Neutrophil (primary cell): ENCODE measurements at regions not wholly inside any gene's neighbourhood (a gene's known extent, or its start where the extent isn't known, plus 50 kb on each side); places are given as distances from the start of the nearest gene placed in this dataset.

Experiments used
- H3K27ac ChIP-seq: fragments of 200-600 bp; sonication (generic); 2 replicates; pipeline ENCODE4 v1.5.1; 2016; ENCODE audit warnings: mild to moderate bottlenecking, moderate library complexity
- H3K27me3 ChIP-seq: fragments of 200-600 bp; sonication (generic); 2 replicates; pipeline ENCODE4 v1.6.0; 2016; ENCODE audit warnings: mild to moderate bottlenecking
- H3K36me3 ChIP-seq: fragments of 200-600 bp; sonication (generic); 2 replicates; pipeline ENCODE4 v1.5.1; 2017
- H3K4me1 ChIP-seq, 2 experiments: fragments of 200-600 bp in 1 of 2; sonication (generic) in 1 of 2; 1 replicate in 1 of 2; 2 replicates in 1 of 2; pipeline versions ENCODE4 v1.5.1 to v1.6.1; 2013 to 2016; ENCODE audit warnings: low read depth in 1 of 2, low read length in 1 of 2, mild to moderate bottlenecking in 1 of 2, moderate library complexity in 1 of 2; ENCODE audit not compliant: control insufficient read depth in 1 of 2, insufficient read depth in 1 of 2
- H3K4me3 ChIP-seq, 2 experiments: fragments of 200-600 bp in 1 of 2; sonication (generic) in 1 of 2; 1 replicate in 1 of 2; 2 replicates in 1 of 2; pipeline ENCODE4 v1.5.1; 2013 to 2016; ENCODE audit warnings: low read depth in 1 of 2, low read length in 1 of 2, mild to moderate bottlenecking in 1 of 2, moderate library complexity in 1 of 2
- H3K9me3 ChIP-seq: fragments of 200-600 bp; sonication (generic); 2 replicates; pipeline ENCODE4 v1.5.1; 2016
- TF ChIP-seq, protein P1 (sequence below): fragments of 200-600 bp; sonication (generic); IDR thresholded peaks from 2 replicates; pipeline ENCODE4 v1.5.1; 2016; ENCODE audit warnings: antibody characterized with exemption

DNA sequence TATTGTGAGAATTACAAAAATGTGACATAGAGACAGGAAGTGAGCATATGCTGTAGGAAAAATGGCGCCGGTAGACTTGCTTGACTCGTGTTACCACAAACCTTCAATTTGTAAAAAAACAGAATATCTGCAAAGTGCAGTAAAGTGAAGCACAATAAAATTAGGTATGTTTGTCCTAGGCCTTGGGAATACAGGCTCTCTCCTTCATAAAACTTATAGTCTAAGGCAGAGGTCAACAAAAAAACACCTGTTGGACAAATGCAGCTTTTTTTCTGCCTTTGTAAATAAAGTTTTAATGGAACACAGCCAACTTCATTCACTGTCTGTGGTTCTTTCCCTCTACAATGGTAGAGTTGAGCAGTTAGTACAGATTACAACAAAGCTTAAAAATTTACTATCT is 216.8 kb upstream of the SATB1 start:
- no peaks in the 10 kb centered on the region for H3K4me1 ChIP-seq
- H3K27me3 ChIP-seq = no peaks in the 10 kb centered on the region
- H3K36me3 ChIP-seq = no peaks in the 10 kb centered on the region
- TF ChIP-seq, protein P1, sequence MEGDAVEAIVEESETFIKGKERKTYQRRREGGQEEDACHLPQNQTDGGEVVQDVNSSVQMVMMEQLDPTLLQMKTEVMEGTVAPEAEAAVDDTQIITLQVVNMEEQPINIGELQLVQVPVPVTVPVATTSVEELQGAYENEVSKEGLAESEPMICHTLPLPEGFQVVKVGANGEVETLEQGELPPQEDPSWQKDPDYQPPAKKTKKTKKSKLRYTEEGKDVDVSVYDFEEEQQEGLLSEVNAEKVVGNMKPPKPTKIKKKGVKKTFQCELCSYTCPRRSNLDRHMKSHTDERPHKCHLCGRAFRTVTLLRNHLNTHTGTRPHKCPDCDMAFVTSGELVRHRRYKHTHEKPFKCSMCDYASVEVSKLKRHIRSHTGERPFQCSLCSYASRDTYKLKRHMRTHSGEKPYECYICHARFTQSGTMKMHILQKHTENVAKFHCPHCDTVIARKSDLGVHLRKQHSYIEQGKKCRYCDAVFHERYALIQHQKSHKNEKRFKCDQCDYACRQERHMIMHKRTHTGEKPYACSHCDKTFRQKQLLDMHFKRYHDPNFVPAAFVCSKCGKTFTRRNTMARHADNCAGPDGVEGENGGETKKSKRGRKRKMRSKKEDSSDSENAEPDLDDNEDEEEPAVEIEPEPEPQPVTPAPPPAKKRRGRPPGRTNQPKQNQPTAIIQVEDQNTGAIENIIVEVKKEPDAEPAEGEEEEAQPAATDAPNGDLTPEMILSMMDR = no peak
- H3K4me3 ChIP-seq = no peak overlapping the region
- no peak overlapping the region for H3K27ac ChIP-seq
- no peaks in the 10 kb centered on the region for H3K9me3 ChIP-seq

GRCh38 chr3:18635215-18635614 is 210.1 kb upstream of the SATB1 start:
- H3K4me1 ChIP-seq = no peaks in the 10 kb centered on the region
- H3K4me3 ChIP-seq = no peak overlapping the region
- H3K27ac ChIP-seq = no peak overlapping the region
- TF ChIP-seq, protein P1 = no peak
- H3K27me3 ChIP-seq = no peaks in the 10 kb centered on the region
- H3K36me3 ChIP-seq = no peaks in the 10 kb centered on the region
- H3K9me3 ChIP-seq = no peaks in the 10 kb centered on the region

DNA sequence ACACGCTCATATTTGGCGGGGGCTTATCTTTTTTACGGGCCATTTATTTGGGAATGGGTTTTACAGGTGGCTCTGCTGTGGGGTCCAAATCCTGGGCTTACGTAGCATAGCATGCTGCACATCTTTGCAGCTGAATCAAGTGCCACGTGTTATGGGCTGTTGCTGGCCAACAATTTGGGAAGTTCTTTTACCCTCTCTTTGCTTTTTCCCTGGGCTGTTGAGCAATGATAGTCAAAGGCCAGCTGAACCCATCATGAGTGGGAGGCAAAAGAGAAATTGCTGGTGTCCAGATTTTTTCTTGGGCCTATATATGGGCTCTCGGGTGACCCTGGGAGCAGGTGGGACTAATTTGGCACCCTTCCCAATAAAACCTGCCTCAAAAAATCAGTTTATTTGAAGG is 209.3 kb upstream of the SATB1 start:
- Histone ChIP-seq H3K4me1 (no peaks in the 10 kb centered on the region), H3K27me3 (no peaks in the 10 kb centered on the region), H3K36me3 (no peaks in the 10 kb centered on the region), H3K4me3 (no peak overlapping the region), H3K9me3 (no peaks in the 10 kb centered on the region), H3K27ac (no peak overlapping the region)
- TF ChIP-seq, protein P1 = no peak

DNA sequence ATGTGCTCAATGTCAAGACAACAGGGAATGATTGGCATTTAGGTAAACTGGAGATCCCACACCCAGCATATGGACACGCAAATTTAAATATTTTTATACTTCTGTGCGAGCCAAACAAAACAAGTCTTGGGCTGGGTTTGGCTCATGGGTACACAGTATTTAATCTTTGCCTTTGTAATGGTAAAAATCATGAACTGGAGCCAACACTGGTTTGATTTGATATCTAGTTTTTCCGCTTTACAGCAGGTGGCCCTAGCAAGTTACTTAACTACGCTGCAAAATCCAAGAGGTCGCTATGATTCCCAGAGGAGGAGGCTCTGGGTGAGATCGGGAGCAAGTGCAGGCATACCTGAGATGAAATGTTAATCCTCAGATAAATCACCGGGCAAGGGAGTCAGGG is 207.9 kb upstream of the SATB1 start:
- Histone ChIP-seq H3K27me3 (no peaks in the 10 kb centered on the region), H3K36me3 (no peaks in the 10 kb centered on the region), H3K27ac (no peak overlapping the region), H3K9me3 (no peaks in the 10 kb centered on the region), H3K4me1 (no peaks in the 10 kb centered on the region), H3K4me3 (no peak overlapping the region)
- TF ChIP-seq, protein P1 = no peak

GRCh38 chr3:18630295-18630694 is 205.2 kb upstream of the SATB1 start:
- H3K27ac ChIP-seq = no peak overlapping the region
- H3K27me3 ChIP-seq = no peaks in the 10 kb centered on the region
- H3K9me3 ChIP-seq = no peaks in the 10 kb centered on the region
- no peaks in the 10 kb centered on the region for H3K36me3 ChIP-seq
- no peak overlapping the region for H3K4me3 ChIP-seq
- H3K4me1 ChIP-seq = no peaks in the 10 kb centered on the region
- TF ChIP-seq, protein P1 = no peak

DNA sequence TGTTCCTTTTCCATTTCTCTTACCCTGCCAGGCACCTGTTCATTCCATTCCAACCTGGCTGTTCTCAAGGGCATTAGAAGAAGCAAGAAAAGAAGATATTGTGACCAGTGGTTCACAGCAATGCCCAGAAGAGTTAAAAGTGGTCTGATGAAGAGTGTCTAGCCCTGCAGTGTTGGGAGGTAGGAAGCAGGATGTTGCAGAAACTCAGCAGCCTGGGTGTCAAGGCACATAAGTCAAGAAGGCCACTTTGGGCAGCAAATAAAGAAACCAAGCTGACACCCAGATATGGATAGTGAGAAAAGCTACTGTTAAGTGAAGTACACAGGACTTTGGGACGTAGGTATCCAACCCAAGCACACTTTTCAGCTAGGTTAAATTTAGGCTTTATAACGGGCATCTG is 199.9 kb upstream of the SATB1 start:
- no peaks in the 10 kb centered on the region for H3K36me3 ChIP-seq
- H3K27me3 ChIP-seq = no peaks in the 10 kb centered on the region
- H3K4me1 ChIP-seq = no peaks in the 10 kb centered on the region
- no peak overlapping the region for H3K4me3 ChIP-seq
- TF ChIP-seq, protein P1 = no peak
- no peaks in the 10 kb centered on the region for H3K9me3 ChIP-seq
- H3K27ac ChIP-seq = no peak overlapping the region
